ENCODE measurements at regions not wholly inside any gene's neighbourhood (a gene's known extent, or its start where the extent isn't known, plus 50 kb on each side); places are given as distances from the start of the nearest gene placed in this dataset.

GRCh38 chr9:107948601-107949000 lies 459.0 kb upstream of the KLF4 start:
- no peaks in the 10 kb centered on the region for H3K4me1 Mint-ChIP-seq
- ATAC-seq (no peak), DNase-seq (no peak)
- H3K36me3 Mint-ChIP-seq = no peaks in the 10 kb centered on the region
- H3K4me3 Mint-ChIP-seq = no peak overlapping the region
- peaks cover 10% of the 10 kb centered on the region for H3K9me3 Mint-ChIP-seq (ENCODE audit: low read depth)
- CTCF ChIA-PET = no interaction called here
- H3K27ac Mint-ChIP-seq = no peak overlapping the region
- H3K27me3 Mint-ChIP-seq = no peaks in the 10 kb centered on the region

- no peak overlapping the region for H3K4me3 Mint-ChIP-seq
- no peak for ATAC-seq
- no peak for DNase-seq
- no peak overlapping the region for H3K27ac Mint-ChIP-seq
- CTCF ChIA-PET = no interaction called here
- H3K9me3 Mint-ChIP-seq (ENCODE audit: low read depth) = peaks cover 11% of the 10 kb centered on the region
- no peaks in the 10 kb centered on the region for H3K36me3 Mint-ChIP-seq
- H3K27me3 Mint-ChIP-seq = no peaks in the 10 kb centered on the region
- no peaks in the 10 kb centered on the region for H3K4me1 Mint-ChIP-seq
Measured at GRCh38 chr9:107948086-107948485, 458.5 kb upstream of the KLF4 start.

- H3K27ac Mint-ChIP-seq = no peak overlapping the region
- ATAC-seq = no peak
- CTCF ChIA-PET = no interaction called here
- H3K27me3 Mint-ChIP-seq = no peaks in the 10 kb centered on the region
- no peak for DNase-seq
- peaks cover 10% of the 10 kb centered on the region for H3K9me3 Mint-ChIP-seq (ENCODE audit: low read depth)
- H3K36me3 Mint-ChIP-seq = no peaks in the 10 kb centered on the region
- no peaks in the 10 kb centered on the region for H3K4me1 Mint-ChIP-seq
- no peak overlapping the region for H3K4me3 Mint-ChIP-seq
Measured at GRCh38 chr9:107946364-107947141, 457.0 kb upstream of the KLF4 start.

- CTCF ChIA-PET = no interaction called here
- no peaks in the 10 kb centered on the region for H3K36me3 Mint-ChIP-seq
- no peak overlapping the region for H3K4me3 Mint-ChIP-seq
- no peaks in the 10 kb centered on the region for H3K4me1 Mint-ChIP-seq
- no peak overlapping the region for H3K27ac Mint-ChIP-seq
- H3K27me3 Mint-ChIP-seq = no peaks in the 10 kb centered on the region
- DNase-seq = no peak
- peaks cover 10% of the 10 kb centered on the region for H3K9me3 Mint-ChIP-seq (ENCODE audit: low read depth)
- ATAC-seq = no peak
Measured at GRCh38 chr9:107945961-107946360, 456.4 kb upstream of the KLF4 start.

- DNase-seq (no peak), ATAC-seq (no peak)
- CTCF ChIA-PET = no interaction called here
- Mint-ChIP-seq H3K4me3 (no peak overlapping the region), H3K27ac (no peak overlapping the region), H3K4me1 (no peaks in the 10 kb centered on the region), H3K27me3 (no peaks in the 10 kb centered on the region), H3K9me3 (ENCODE audit: low read depth) (peaks cover 10% of the 10 kb centered on the region), H3K36me3 (no peaks in the 10 kb centered on the region)
Measured at GRCh38 chr9:107945493-107945892, 455.9 kb upstream of the KLF4 start.

GRCh38 chr9:107944387-107944786 lies 454.8 kb upstream of the KLF4 start:
- no peak overlapping the region for H3K27ac Mint-ChIP-seq
- H3K27me3 Mint-ChIP-seq = no peaks in the 10 kb centered on the region
- DNase-seq (no peak), ATAC-seq (no peak)
- no peaks in the 10 kb centered on the region for H3K4me1 Mint-ChIP-seq
- no peaks in the 10 kb centered on the region for H3K36me3 Mint-ChIP-seq
- peaks cover 8% of the 10 kb centered on the region for H3K9me3 Mint-ChIP-seq (ENCODE audit: low read depth)
- no peak overlapping the region for H3K4me3 Mint-ChIP-seq
- CTCF ChIA-PET = no interaction called here

- DNase-seq (no peak), ATAC-seq (no peak)
- Mint-ChIP-seq H3K36me3 (no peaks in the 10 kb centered on the region), H3K4me1 (no peaks in the 10 kb centered on the region), H3K4me3 (no peak overlapping the region), H3K27me3 (no peaks in the 10 kb centered on the region), H3K27ac (no peak overlapping the region), H3K9me3 (ENCODE audit: low read depth) (peaks cover 8% of the 10 kb centered on the region)
- CTCF ChIA-PET = no interaction called here
Measured at GRCh38 chr9:107943901-107944300, 454.3 kb upstream of the KLF4 start.

- H3K27ac Mint-ChIP-seq = no peak overlapping the region
- DNase-seq = no peak
- CTCF ChIA-PET = no interaction called here
- no peaks in the 10 kb centered on the region for H3K4me1 Mint-ChIP-seq
- no peaks in the 10 kb centered on the region for H3K36me3 Mint-ChIP-seq
- ATAC-seq = no peak
- no peaks in the 10 kb centered on the region for H3K27me3 Mint-ChIP-seq
- peaks cover 8% of the 10 kb centered on the region for H3K9me3 Mint-ChIP-seq (ENCODE audit: low read depth)
- no peak overlapping the region for H3K4me3 Mint-ChIP-seq
Measured at GRCh38 chr9:107942856-107943255, 453.3 kb upstream of the KLF4 start.

GRCh38 chr9:107942291-107942690 lies 452.7 kb upstream of the KLF4 start:
- no peak for DNase-seq
- Mint-ChIP-seq H3K9me3 (ENCODE audit: low read depth) (peaks cover 8% of the 10 kb centered on the region), H3K4me1 (no peaks in the 10 kb centered on the region), H3K27ac (no peak overlapping the region), H3K27me3 (no peaks in the 10 kb centered on the region), H3K4me3 (no peak overlapping the region), H3K36me3 (no peaks in the 10 kb centered on the region)
- no peak for ATAC-seq
- CTCF ChIA-PET = no interaction called here

- Mint-ChIP-seq H3K4me1 (no peaks in the 10 kb centered on the region), H3K27me3 (no peaks in the 10 kb centered on the region), H3K4me3 (no peak overlapping the region), H3K27ac (no peak overlapping the region), H3K9me3 (ENCODE audit: low read depth) (peaks cover 8% of the 10 kb centered on the region), H3K36me3 (no peaks in the 10 kb centered on the region)
- ATAC-seq (no peak), DNase-seq (no peak)
- CTCF ChIA-PET = no interaction called here
Measured at GRCh38 chr9:107940616-107941595, 451.3 kb upstream of the KLF4 start.

GRCh38 chr9:107938801-107939386 lies 449.3 kb upstream of the KLF4 start:
- H3K4me3 Mint-ChIP-seq = no peak overlapping the region
- no peaks in the 10 kb centered on the region for H3K4me1 Mint-ChIP-seq
- H3K27me3 Mint-ChIP-seq = no peaks in the 10 kb centered on the region
- no peak for ATAC-seq
- no peak for DNase-seq
- H3K36me3 Mint-ChIP-seq = no peaks in the 10 kb centered on the region
- H3K27ac Mint-ChIP-seq = no peak overlapping the region
- CTCF ChIA-PET = no interaction called here
- peaks cover 6% of the 10 kb centered on the region for H3K9me3 Mint-ChIP-seq (ENCODE audit: low read depth)

GRCh38 chr9:107935931-107936330 lies 446.4 kb upstream of the KLF4 start:
- Mint-ChIP-seq H3K27me3 (no peaks in the 10 kb centered on the region), H3K9me3 (ENCODE audit: low read depth) (no peaks in the 10 kb centered on the region), H3K4me3 (no peak overlapping the region), H3K27ac (no peak overlapping the region), H3K36me3 (no peaks in the 10 kb centered on the region), H3K4me1 (no peaks in the 10 kb centered on the region)
- no peak for DNase-seq
- no peak for ATAC-seq
- CTCF ChIA-PET = no interaction called here

GRCh38 chr9:107933516-107933915 lies 443.9 kb upstream of the KLF4 start:
- no peaks in the 10 kb centered on the region for H3K36me3 Mint-ChIP-seq
- ATAC-seq (no peak), DNase-seq (no peak)
- peaks cover 1% of the 10 kb centered on the region for H3K9me3 Mint-ChIP-seq (ENCODE audit: low read depth)
- no peaks in the 10 kb centered on the region for H3K27me3 Mint-ChIP-seq
- H3K4me3 Mint-ChIP-seq = no peak overlapping the region
- no peak overlapping the region for H3K27ac Mint-ChIP-seq
- CTCF ChIA-PET = no interaction called here
- H3K4me1 Mint-ChIP-seq = no peaks in the 10 kb centered on the region

- no peak for ATAC-seq
- Mint-ChIP-seq H3K4me3 (no peak overlapping the region), H3K27me3 (no peaks in the 10 kb centered on the region), H3K27ac (no peak overlapping the region), H3K9me3 (ENCODE audit: low read depth) (peaks cover 3% of the 10 kb centered on the region), H3K4me1 (no peaks in the 10 kb centered on the region), H3K36me3 (no peaks in the 10 kb centered on the region)
- no peak for DNase-seq
- CTCF ChIA-PET = no interaction called here
Measured at GRCh38 chr9:107933097-107933496, 443.5 kb upstream of the KLF4 start.
